Heart right ventricle (tissue), 16 donors: ENCODE measurements at regions not wholly inside any gene's neighbourhood (a gene's known extent, or its start where the extent isn't known, plus 50 kb on each side); places are given as distances from the start of the nearest gene placed in this dataset.

Source experiments
- ATAC-seq, 8 donors: fragments of 200-7000 bp; cut with Tn5 transposase; one replicate each; pipeline ENCODE4 v1.9.1; 2020; ENCODE audit warnings: mild to moderate bottlenecking in 8 of 8, moderate library complexity in 8 of 8, moderate number of reproducible peaks in 1 of 8
- DNase-seq, 2 donors: peaks; one replicate each; pipeline ENCODE4 v3.0.0-alpha.2; 2020
- H3K27ac ChIP-seq, 10 donors: fragments of 200-600 bp; sonication (generic) in 2 of 10; one replicate each; pipeline versions ENCODE4 v1.5.0 to v1.8.0; 2020 to 2022; ENCODE audit warnings: mild to moderate bottlenecking in 3 of 10
- H3K27me3 ChIP-seq, 7 donors: fragments of 200-600 bp; one replicate each; pipeline ENCODE4 v1.8.0; 2021 to 2022; ENCODE audit warnings: mild to moderate bottlenecking in 2 of 7
- H3K36me3 ChIP-seq, 9 donors: fragments of 200-600 bp; sonication (generic) in 1 of 9; one replicate each; pipeline versions ENCODE4 v1.5.0 to v1.8.0; 2020 to 2022; ENCODE audit warnings: mild to moderate bottlenecking in 2 of 9
- H3K4me1 ChIP-seq, 9 donors: fragments of 200-600 bp; sonication (generic) in 1 of 9; one replicate each; pipeline versions ENCODE4 v1.5.0 to v1.8.0; 2020 to 2022; ENCODE audit warnings: mild to moderate bottlenecking in 4 of 9
- H3K4me3 ChIP-seq, 10 donors: fragments of 200-600 bp; sonication (generic) in 2 of 10; one replicate each; pipeline versions ENCODE4 v1.5.0 to v1.8.0; 2020 to 2022; ENCODE audit warnings: mild to moderate bottlenecking in 7 of 10, moderate library complexity in 2 of 10
- H3K9me3 ChIP-seq, 11 donors: fragments of 200-600 bp in 10 of 11; sonication (generic) in 2 of 11; one replicate each; pipeline versions ENCODE4 v1.5.0 to v1.8.0; 2013 to 2022; ENCODE audit warnings: mild to moderate bottlenecking in 2 of 11, control low read depth in 1 of 11, moderate library complexity in 1 of 11
- WGBS, 2 donors: extraction: QIAGEN DNeasy Blood & Tissue Kit; methylation state at CpG; one replicate each; pipeline ENCODE4 v1.1.7; 2013; ENCODE audit warnings: inconsistent platforms in 1 of 2; 5-methylcytosine and 5-hydroxymethylcytosine counted together
- intact Hi-C, 10 donors: fragments of 100-400 bp; cut with DNase I; formaldehyde crosslinking; loops; one replicate each; pipeline versions ENCODE4 v1.11.1 to v1.14.2; 2022
- TF ChIP-seq, protein P1 (sequence below), 9 donors: fragments of 200-600 bp; sonication (generic) in 2 of 9; IDR thresholded peaks; one replicate each; pipeline versions ENCODE4 v1.5.0 to v1.8.0; 2021 to 2022; ENCODE audit warnings: antibody characterized with exemption in 9 of 9, mild to moderate bottlenecking in 5 of 9, moderate library complexity in 1 of 9
- donor health status: Arrhythmogenic right ventricular cardiomyopathy.
- donor health status: ischemic (EF 13 %, LVEDD 7.1; RV severe dilation, severe dysfunction).
- donor health status: healthy with polysubstance abuse.
- donor health status: DM: no; HTN: yes; CAD: no.
- donor health status: DM: no; HTN: no; CAD: no.
- donor health status: ischemic (EF 25% LVEDD 6.9; RV normal size, moderate dysfunction).
- donor health status: ischemic (EF 25% LVEDD 5.7; RV mildly dilated, moderate dysfunction).
- donor health status: healthy.
- donor health status: DM: yes; HTN: yes; CAD: no.
- donor health status: Ischemic cardiomyopathy.
- donor health status: ischemic (EF 35%, LVEDD 5.7; RV mildly dilated, moderate dysfunction).
- donor health status: nonischemic (EF 11% LVEDD 7.7; RV severe dilation, severe dysfunction).
- donor health status: DM: yes; HTN: yes; CAD: no.
- donor health status: PGD.
- donor health status: ischemic (EF 29% LVEDD 5.4; RV normal size, mild dysfunction).
- donor health status: nonischemic (EF 23%, LVEDD 6.1; RV moderate dilation, normal function).

DNA sequence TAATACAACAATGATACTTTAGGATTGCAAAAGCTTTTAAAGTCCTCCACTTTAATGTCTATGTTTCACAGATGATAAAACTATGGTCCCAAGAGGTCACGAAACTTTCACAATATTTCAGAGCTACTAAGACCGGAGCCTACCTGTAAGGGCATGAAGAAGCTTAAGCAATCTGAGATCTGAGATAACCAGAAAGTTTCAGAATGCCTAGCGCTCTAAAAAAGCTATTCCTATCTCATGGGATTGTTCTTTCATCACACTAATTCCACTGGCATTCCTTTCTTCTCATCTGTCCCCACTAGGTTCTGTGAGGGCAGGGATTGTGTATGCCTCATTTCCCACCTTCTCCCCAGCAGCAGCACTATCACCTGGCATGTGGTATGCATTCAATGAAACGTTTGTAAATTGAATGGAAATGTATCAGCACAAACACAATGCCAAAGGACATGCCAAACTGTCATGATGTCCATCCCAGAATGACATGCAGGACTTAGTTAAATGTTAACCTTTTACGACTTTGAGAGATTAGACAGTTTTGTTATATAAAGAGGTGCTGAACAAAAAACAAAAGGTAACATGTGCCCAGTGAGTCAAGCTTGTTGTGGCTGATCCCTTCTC is 104.7 kb upstream of the NR2F2 start:
- TF ChIP-seq, protein P1, sequence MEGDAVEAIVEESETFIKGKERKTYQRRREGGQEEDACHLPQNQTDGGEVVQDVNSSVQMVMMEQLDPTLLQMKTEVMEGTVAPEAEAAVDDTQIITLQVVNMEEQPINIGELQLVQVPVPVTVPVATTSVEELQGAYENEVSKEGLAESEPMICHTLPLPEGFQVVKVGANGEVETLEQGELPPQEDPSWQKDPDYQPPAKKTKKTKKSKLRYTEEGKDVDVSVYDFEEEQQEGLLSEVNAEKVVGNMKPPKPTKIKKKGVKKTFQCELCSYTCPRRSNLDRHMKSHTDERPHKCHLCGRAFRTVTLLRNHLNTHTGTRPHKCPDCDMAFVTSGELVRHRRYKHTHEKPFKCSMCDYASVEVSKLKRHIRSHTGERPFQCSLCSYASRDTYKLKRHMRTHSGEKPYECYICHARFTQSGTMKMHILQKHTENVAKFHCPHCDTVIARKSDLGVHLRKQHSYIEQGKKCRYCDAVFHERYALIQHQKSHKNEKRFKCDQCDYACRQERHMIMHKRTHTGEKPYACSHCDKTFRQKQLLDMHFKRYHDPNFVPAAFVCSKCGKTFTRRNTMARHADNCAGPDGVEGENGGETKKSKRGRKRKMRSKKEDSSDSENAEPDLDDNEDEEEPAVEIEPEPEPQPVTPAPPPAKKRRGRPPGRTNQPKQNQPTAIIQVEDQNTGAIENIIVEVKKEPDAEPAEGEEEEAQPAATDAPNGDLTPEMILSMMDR (IDR thresholded peaks at IDR 0.05) = no peak
- Histone ChIP-seq H3K36me3 (no peaks in the 10 kb centered on the region), H3K4me3 (no peak overlapping the region), H3K27me3 (peaks cover 0 to 4% (median 0%) of the 10 kb centered on the region in 7 donors), H3K4me1 (no peaks in the 10 kb centered on the region), H3K27ac (no peak overlapping the region), H3K9me3 (no peaks in the 10 kb centered on the region)
- WGBS, 2 donors = 63 to 69% methylated on average over 5 of the region's 5 CpGs
- ATAC-seq = no peak
- DNase-seq = no peak
- intact Hi-C loops = no loop called here

DNA sequence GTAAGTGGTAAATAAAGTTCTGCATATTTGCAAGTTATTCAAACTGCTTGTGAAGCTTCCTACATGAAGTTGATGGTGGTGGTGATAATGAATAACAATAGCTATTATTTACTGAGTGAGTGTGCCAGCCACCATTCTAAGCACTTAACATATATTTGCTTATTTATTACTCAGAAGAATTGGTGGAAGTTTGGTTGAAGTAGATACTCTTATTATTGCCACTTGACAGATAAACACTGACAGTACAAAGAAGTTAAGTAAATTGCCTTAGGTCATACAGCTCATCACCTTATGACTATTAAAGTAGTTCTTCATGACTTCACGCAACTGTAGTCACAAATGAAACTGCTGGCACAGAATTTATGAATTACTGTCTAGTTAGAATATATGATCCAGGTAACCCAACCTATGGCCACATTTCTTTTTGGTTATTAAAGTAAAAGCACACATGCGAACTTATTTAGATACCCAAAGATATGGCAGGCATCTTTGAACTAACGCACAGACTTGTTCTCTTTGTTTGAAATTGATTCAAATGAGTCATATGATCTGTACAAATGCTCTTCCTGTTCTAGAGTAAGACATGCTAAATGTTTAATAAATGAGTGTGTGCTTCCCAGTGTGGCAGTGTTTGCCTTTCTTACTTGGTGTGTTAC is 99.8 kb upstream of the NR2F2 start:
- 83 to 89% methylated on average over 3 of the region's 3 CpGs for WGBS, 2 donors
- intact Hi-C loops = no loop called here
- H3K27me3 ChIP-seq = peaks cover 0 to 4% (median 0%) of the 10 kb centered on the region in 7 donors

DNA sequence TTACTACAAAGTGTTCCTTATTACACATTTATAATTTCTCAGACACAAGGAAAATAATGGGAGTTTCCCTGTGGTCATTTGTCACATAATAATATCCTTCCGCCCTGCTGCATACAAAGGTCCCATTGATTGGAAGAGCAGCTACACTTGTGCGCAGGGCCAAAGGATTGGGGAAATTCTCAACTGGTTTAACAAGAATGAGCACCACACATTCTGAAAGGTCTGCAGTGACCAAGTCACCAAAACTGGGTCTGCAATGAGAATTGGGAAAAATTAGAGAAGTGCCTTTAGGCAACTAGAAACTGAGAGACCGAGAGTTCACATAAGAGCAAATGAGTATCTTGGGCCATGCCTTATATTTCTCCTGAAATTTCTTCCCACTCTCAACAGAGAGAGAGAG is 98.2 kb upstream of the NR2F2 start:
- Histone ChIP-seq H3K27me3 (no peaks in the 10 kb centered on the region), H3K9me3 (no peaks in the 10 kb centered on the region), H3K36me3 (no peaks in the 10 kb centered on the region), H3K27ac (no peak overlapping the region), H3K4me3 (no peak overlapping the region), H3K4me1 (no peaks in the 10 kb centered on the region)
- intact Hi-C loops = no loop called here
- DNase-seq (no peak), ATAC-seq (no peak)
- TF ChIP-seq, protein P1 (IDR thresholded peaks at IDR 0.05) = no peak
- 93 to 94% methylated on average over 3 of the region's 3 CpGs for WGBS, 2 donors

More for the DNA sequence above, 99.8 kb upstream of the NR2F2 start:
- Histone ChIP-seq H3K27ac (no peak overlapping the region), H3K4me1 (no peaks in the 10 kb centered on the region), H3K36me3 (no peaks in the 10 kb centered on the region), H3K9me3 (no peaks in the 10 kb centered on the region), H3K4me3 (no peak overlapping the region)
- TF ChIP-seq, protein P1 (IDR thresholded peaks at IDR 0.05) = no peak
- DNase-seq (no peak), ATAC-seq (no peak)

DNA sequence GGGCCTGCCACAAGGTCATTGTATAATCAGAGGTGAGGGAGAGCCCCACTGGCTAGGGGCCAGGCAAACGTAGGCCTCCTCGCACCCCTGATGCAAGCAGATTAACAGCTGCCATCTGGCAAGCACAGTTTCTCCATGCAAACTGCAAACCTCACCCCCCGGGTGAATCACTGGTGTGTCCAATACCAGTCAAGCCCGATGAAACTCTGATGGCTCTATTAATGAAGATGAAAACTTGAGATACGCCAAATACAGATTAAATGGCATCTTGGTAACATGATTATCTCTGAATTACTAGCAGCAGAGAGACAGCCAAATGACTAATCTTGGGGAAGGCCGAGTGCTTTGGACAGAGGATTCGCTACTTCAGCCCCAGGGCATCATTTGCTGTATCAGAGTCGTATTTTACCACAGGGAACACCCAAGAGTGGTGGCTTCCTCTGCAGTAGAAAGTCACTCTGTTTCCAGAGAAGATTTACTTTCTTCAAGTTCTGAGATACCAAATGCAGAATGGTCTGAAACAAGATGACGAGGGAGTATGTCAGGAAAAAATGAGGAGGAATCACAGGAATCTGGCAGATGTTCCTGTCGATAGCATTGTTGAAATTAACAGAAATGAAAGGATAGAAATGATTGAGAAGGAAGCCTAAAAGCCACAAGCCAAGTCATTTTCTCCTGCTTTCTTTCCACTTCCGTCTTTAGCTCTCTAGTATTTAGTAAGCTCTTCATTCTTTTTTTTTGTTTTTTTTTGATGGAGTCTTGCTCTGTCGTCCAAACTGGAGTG is 96.2 kb upstream of the NR2F2 start:
- no peaks in the 10 kb centered on the region for H3K36me3 ChIP-seq
- no peak overlapping the region for H3K4me3 ChIP-seq
- H3K4me1 ChIP-seq = no peaks in the 10 kb centered on the region
- 82 to 83% methylated on average over 12 of the region's 12 CpGs for WGBS, 2 donors
- no peak overlapping the region for H3K27ac ChIP-seq
- no peaks in the 10 kb centered on the region for H3K27me3 ChIP-seq
- no peaks in the 10 kb centered on the region for H3K9me3 ChIP-seq
- TF ChIP-seq, protein P1 (IDR thresholded peaks at IDR 0.05) = no peak
- intact Hi-C loops = no loop called here
- ATAC-seq = no peak
- no peak for DNase-seq
